HG02852 (cell line): ENCODE measurements at regions not wholly inside any gene's neighbourhood (a gene's known extent, or its start where the extent isn't known, plus 50 kb on each side); places are given as distances from the start of the nearest gene placed in this dataset.
A peak's percentile ranks its signal among the peaks of the same experiment; 100 is the strongest.

Experiments
- ATAC-seq: cut with Tn5 transposase; IDR thresholded peaks from one replicate; pipeline ENCODE4 v1.9.1; 2021; ENCODE audit warnings: mild to moderate bottlenecking, moderate library complexity; ENCODE audit not compliant: unreplicated experiment

GRCh38 chr4:57442241-57442640, 332.1 kb upstream of the IGFBP7 start:
- no peak for ATAC-seq

- ATAC-seq: no peak
These were observed 327.5 kb upstream of the IGFBP7 start for GRCh38 chr4:57437649-57438048.

- ATAC-seq: no peak
These were observed 325.1 kb upstream of the IGFBP7 start for GRCh38 chr4:57435300-57435699.

GRCh38 chr4:57430726-57431125, 320.5 kb upstream of the IGFBP7 start:
- no peak for ATAC-seq

- peak; percentile 95 for ATAC-seq
These were observed 316.7 kb upstream of the IGFBP7 start for GRCh38 chr4:57426779-57427395.

GRCh38 chr4:57425610-57426009, 315.4 kb upstream of the IGFBP7 start:
- no peak for ATAC-seq

GRCh38 chr4:57424232-57424897, 314.2 kb upstream of the IGFBP7 start:
- no peak for ATAC-seq

- ATAC-seq: no peak
These were observed 307.9 kb upstream of the IGFBP7 start for GRCh38 chr4:57418133-57418532.

GRCh38 chr4:57412259-57413054, 302.3 kb upstream of the IGFBP7 start:
- ATAC-seq: no peak

GRCh38 chr4:57410331-57411052, 300.3 kb upstream of the IGFBP7 start:
- ATAC-seq: no peak

- no peak for ATAC-seq
These were observed 295.2 kb upstream of the IGFBP7 start for GRCh38 chr4:57405359-57405758.

GRCh38 chr4:57404483-57404882, 294.3 kb upstream of the IGFBP7 start:
- no peak for ATAC-seq

- ATAC-seq: no peak
These were observed 293.4 kb upstream of the IGFBP7 start for GRCh38 chr4:57403591-57403990.

- ATAC-seq: no peak
These were observed 291.4 kb upstream of the IGFBP7 start for GRCh38 chr4:57401586-57401985.

GRCh38 chr4:57378766-57379165, 268.6 kb upstream of the IGFBP7 start:
- ATAC-seq: no peak

GRCh38 chr4:57374866-57375595, 264.8 kb upstream of the IGFBP7 start:
- ATAC-seq: no peak

- no peak for ATAC-seq
These were observed 263.8 kb upstream of the IGFBP7 start for GRCh38 chr4:57373991-57374390.

GRCh38 chr4:57371671-57372070, 261.5 kb upstream of the IGFBP7 start:
- no peak for ATAC-seq

- no peak for ATAC-seq
These were observed 260.5 kb upstream of the IGFBP7 start for GRCh38 chr4:57370691-57371090.

GRCh38 chr4:57369446-57369845, 259.3 kb upstream of the IGFBP7 start:
- no peak for ATAC-seq

GRCh38 chr4:57364255-57364654, 254.1 kb upstream of the IGFBP7 start:
- no peak for ATAC-seq
